Transverse colon (tissue), 4 donors: ENCODE measurements at regions not wholly inside any gene's neighbourhood (a gene's known extent, or its start where the extent isn't known, plus 50 kb on each side); places are given as distances from the start of the nearest gene placed in this dataset.

Experiments
- CTCF ChIP-seq, 5 experiments: fragments of 200-600 bp in 3 of 5; fragments of 450-650 bp in 2 of 5; sonication (generic) in 3 of 5; IDR thresholded peaks; 1 replicate in 2 of 5; 2 replicates in 3 of 5; pipeline ENCODE4 v1.5.1; 2016 to 2017; ENCODE audit warnings: antibody characterized with exemption in 5 of 5, inconsistent platforms in 3 of 5, mild to moderate bottlenecking in 2 of 5, moderate library complexity in 1 of 5
- POLR2AphosphoS5 ChIP-seq, 3 donors: sonication (generic); formaldehyde crosslinking; IDR thresholded peaks; one replicate each; pipeline ENCODE4 v1.6.1; 2016; ENCODE audit warnings: antibody characterized with exemption in 3 of 3

GRCh38 chr2:122100346-122100745 is 344.9 kb downstream of the TSN start:
- no peak for TF ChIP-seq POLR2AphosphoS5 (IDR thresholded peaks at IDR 0.05)
- TF ChIP-seq CTCF (IDR thresholded peaks at IDR 0.05), result no peak
